ENCODE measurements at regions not wholly inside any gene's neighbourhood (a gene's known extent, or its start where the extent isn't known, plus 50 kb on each side); places are given as distances from the start of the nearest gene placed in this dataset.

DNA sequence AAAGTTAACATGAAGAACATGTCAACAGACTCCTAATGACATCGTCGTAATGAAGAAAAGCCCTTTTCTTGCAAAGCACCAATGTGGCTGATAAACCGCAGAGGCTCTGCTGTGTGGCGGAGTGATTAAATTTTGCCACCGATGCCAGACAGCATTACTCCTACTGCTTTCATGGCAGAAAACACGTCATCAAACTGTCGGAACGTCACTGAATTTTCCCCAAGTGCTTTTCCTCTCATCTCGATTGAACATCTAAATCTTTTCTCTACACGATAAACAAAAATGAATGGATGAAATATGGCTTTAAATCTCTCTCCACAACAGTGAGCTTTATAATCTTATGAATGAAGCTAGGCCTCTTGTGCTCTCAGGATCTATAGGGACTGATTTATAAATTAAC is 159.8 kb upstream of the REG3G start:
- H2AFZ ChIP-seq (ENCODE audit: low read length): no peak overlapping the region
- TF ChIP-seq, protein P1, sequence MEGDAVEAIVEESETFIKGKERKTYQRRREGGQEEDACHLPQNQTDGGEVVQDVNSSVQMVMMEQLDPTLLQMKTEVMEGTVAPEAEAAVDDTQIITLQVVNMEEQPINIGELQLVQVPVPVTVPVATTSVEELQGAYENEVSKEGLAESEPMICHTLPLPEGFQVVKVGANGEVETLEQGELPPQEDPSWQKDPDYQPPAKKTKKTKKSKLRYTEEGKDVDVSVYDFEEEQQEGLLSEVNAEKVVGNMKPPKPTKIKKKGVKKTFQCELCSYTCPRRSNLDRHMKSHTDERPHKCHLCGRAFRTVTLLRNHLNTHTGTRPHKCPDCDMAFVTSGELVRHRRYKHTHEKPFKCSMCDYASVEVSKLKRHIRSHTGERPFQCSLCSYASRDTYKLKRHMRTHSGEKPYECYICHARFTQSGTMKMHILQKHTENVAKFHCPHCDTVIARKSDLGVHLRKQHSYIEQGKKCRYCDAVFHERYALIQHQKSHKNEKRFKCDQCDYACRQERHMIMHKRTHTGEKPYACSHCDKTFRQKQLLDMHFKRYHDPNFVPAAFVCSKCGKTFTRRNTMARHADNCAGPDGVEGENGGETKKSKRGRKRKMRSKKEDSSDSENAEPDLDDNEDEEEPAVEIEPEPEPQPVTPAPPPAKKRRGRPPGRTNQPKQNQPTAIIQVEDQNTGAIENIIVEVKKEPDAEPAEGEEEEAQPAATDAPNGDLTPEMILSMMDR (conservative IDR thresholded peaks at IDR 0.05 in 1 of 2, IDR thresholded peaks at IDR 0.05 in 1 of 2; ENCODE audit: low read depth in 1 of 2, low read length in 2 of 2): no peak
- no peak for TF ChIP-seq EZH2 (IDR thresholded peaks at IDR 0.05; ENCODE audit: low read length, missing control alignments)
- no peak overlapping the region for H3K4me2 ChIP-seq (ENCODE audit: extremely low read depth, insufficient read depth, low read length)
- H3K4me3 ChIP-seq (replicated peaks in 1 of 4; ENCODE audit: control extremely low read depth in 1 of 4, insufficient read depth in 1 of 4, low read depth in 3 of 4, low read length in 4 of 4): no peak overlapping the region
- H4K20me1 ChIP-seq (ENCODE audit: control insufficient read depth, extremely low read depth, insufficient read depth, low read length): no peaks in the 10 kb centered on the region
- no peaks in the 10 kb centered on the region for H3K79me2 ChIP-seq (ENCODE audit: control insufficient read depth, insufficient read depth, low read length)
- H3K27ac ChIP-seq (ENCODE audit: insufficient read depth, low read length): no peak overlapping the region
- no peak for DNase-seq (ENCODE audit: low read depth in 2 of 2)
- no peaks in the 10 kb centered on the region for H3K27me3 ChIP-seq (ENCODE audit: control insufficient read depth, insufficient read depth, low read length)
- H3K36me3 ChIP-seq (ENCODE audit: control insufficient read depth, insufficient read depth, low read length): no peaks in the 10 kb centered on the region
- no peaks in the 10 kb centered on the region for H3K4me1 ChIP-seq (ENCODE audit: control insufficient read depth, extremely low read depth, insufficient read depth, low read length)
- no peak overlapping the region for H3K9ac ChIP-seq (ENCODE audit: insufficient read depth, low read length)
- no peaks in the 10 kb centered on the region for H3K9me3 ChIP-seq (ENCODE audit: control insufficient read depth, insufficient read depth, low read depth, low read length)

DNA sequence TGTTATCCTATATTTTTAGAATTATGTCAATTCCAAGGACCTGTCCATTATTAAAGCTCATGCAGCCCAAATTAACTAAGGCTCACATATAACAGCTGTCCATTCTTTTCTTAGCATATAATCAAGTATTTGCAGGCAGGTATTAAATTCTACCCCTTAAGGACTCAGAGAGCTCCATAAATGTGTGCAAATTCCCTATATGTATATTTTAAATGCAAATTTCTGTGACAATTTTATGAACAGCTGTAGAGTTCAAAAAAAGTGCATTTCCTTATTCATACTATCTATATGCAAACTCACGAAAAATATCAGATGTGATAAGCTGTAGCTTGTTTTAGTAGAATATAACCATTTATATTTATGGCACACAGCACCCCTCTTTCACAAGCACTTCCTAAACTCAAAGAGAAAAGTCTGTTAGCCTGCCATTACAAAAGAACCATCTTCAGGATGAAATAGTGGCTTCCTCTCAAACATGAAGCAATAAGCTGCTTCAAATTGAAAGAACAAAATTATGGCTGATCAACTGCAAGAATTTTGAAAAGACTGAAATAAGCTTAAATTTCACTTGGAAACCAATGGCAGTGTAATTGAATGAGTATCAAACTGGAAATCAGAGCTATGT is 155.0 kb upstream of the REG3G start:
- H3K4me2 ChIP-seq (ENCODE audit: extremely low read depth, insufficient read depth, low read length): no peak overlapping the region
- H3K9me3 ChIP-seq (ENCODE audit: control insufficient read depth, insufficient read depth, low read depth, low read length): no peaks in the 10 kb centered on the region
- no peaks in the 10 kb centered on the region for H3K27me3 ChIP-seq (ENCODE audit: control insufficient read depth, insufficient read depth, low read length)
- TF ChIP-seq, protein P1 (conservative IDR thresholded peaks at IDR 0.05 in 1 of 2, IDR thresholded peaks at IDR 0.05 in 1 of 2; ENCODE audit: low read depth in 1 of 2, low read length in 2 of 2): no peak
- no peak for TF ChIP-seq EZH2 (IDR thresholded peaks at IDR 0.05; ENCODE audit: low read length, missing control alignments)
- H3K27ac ChIP-seq (ENCODE audit: insufficient read depth, low read length): no peak overlapping the region
- DNase-seq (ENCODE audit: low read depth in 2 of 2): no peak
- no peak overlapping the region for H2AFZ ChIP-seq (ENCODE audit: low read length)
- H3K9ac ChIP-seq (ENCODE audit: insufficient read depth, low read length): no peak overlapping the region
- no peak overlapping the region for H3K4me3 ChIP-seq (replicated peaks in 1 of 4; ENCODE audit: control extremely low read depth in 1 of 4, insufficient read depth in 1 of 4, low read depth in 3 of 4, low read length in 4 of 4)
- H3K4me1 ChIP-seq (ENCODE audit: control insufficient read depth, extremely low read depth, insufficient read depth, low read length): no peaks in the 10 kb centered on the region
- H4K20me1 ChIP-seq (ENCODE audit: control insufficient read depth, extremely low read depth, insufficient read depth, low read length): no peaks in the 10 kb centered on the region
- H3K36me3 ChIP-seq (ENCODE audit: control insufficient read depth, insufficient read depth, low read length): no peaks in the 10 kb centered on the region
- no peaks in the 10 kb centered on the region for H3K79me2 ChIP-seq (ENCODE audit: control insufficient read depth, insufficient read depth, low read length)

DNA sequence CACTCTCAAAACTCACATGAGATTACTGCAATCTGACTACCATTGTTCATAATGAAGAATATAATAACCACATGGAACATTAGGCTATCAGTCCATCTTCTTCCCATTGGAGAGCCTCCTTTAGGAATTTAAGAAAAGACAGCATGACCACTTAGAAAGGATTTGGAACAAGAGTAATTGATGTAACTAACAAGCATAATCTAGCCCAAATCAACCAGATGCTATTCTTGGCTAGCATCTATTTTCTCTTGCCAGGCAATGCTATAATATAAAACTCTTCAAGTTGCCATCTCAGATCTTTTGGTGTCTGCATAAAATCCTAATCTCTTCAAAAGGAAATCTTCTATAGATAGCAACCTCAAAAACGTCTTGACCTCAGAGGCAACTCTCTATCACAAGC is 152.0 kb upstream of the REG3G start:
- Histone ChIP-seq H2AFZ (ENCODE audit: low read length) (no peak overlapping the region), H3K27ac (ENCODE audit: insufficient read depth, low read length) (no peak overlapping the region), H4K20me1 (ENCODE audit: control insufficient read depth, extremely low read depth, insufficient read depth, low read length) (no peaks in the 10 kb centered on the region), H3K36me3 (ENCODE audit: control insufficient read depth, insufficient read depth, low read length) (no peaks in the 10 kb centered on the region), H3K4me3 (replicated peaks in 1 of 4; ENCODE audit: control extremely low read depth in 1 of 4, insufficient read depth in 1 of 4, low read depth in 3 of 4, low read length in 4 of 4) (no peak overlapping the region), H3K4me2 (ENCODE audit: extremely low read depth, insufficient read depth, low read length) (no peak overlapping the region), H3K9ac (ENCODE audit: insufficient read depth, low read length) (no peak overlapping the region), H3K4me1 (ENCODE audit: control insufficient read depth, extremely low read depth, insufficient read depth, low read length) (no peaks in the 10 kb centered on the region), H3K9me3 (ENCODE audit: control insufficient read depth, insufficient read depth, low read depth, low read length) (no peaks in the 10 kb centered on the region), H3K79me2 (ENCODE audit: control insufficient read depth, insufficient read depth, low read length) (no peaks in the 10 kb centered on the region), H3K27me3 (ENCODE audit: control insufficient read depth, insufficient read depth, low read length) (no peaks in the 10 kb centered on the region)
- TF ChIP-seq, protein P1 (conservative IDR thresholded peaks at IDR 0.05 in 1 of 2, IDR thresholded peaks at IDR 0.05 in 1 of 2; ENCODE audit: low read depth in 1 of 2, low read length in 2 of 2): no peak
- no peak for TF ChIP-seq EZH2 (IDR thresholded peaks at IDR 0.05; ENCODE audit: low read length, missing control alignments)
- DNase-seq (ENCODE audit: low read depth in 2 of 2): no peak
